ENCODE measurements at regions not wholly inside any gene's neighbourhood (a gene's known extent, or its start where the extent isn't known, plus 50 kb on each side); places are given as distances from the start of the nearest gene placed in this dataset.

DNA sequence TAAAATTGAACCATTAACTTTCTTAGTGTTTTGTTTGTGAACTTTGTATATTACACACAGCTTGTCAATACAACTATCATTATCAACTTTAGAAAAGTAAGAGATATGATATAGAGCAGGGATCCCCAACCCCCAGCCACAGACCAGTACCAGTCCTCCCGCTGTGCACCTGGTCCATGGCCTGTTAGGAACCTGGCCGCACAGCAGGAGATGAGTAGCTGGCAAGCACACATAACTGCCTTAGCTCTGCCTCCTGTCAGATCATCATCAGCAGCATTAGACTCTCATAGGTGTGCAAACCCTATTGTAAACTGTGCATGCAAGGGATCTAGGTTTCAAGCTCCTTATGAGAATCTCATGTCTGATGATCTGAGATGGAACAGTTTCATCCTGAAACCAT lies 491.0 kb upstream of the NXPH2 start:
- no peak for DNase-seq (ENCODE audit: low read depth)

DNA sequence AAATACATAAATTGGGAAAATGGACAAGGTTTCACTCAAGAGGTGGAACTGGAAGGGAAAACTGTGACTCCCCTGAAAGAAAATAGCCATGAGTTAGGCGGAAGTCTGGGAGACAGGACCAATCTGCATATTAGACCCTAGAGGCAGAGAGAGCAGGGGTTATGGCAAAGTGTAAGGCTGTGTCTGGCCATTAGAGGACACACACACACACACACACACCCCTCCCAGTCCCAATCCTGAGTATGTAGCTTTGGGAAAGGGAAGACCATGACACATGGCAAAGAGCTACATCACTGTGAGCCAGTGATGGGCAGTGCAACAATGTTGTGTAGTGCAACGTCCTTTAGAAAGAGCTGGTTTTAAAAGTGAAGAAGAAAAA lies 479.9 kb upstream of the NXPH2 start:
- DNase-seq (ENCODE audit: low read depth), result no peak

DNA sequence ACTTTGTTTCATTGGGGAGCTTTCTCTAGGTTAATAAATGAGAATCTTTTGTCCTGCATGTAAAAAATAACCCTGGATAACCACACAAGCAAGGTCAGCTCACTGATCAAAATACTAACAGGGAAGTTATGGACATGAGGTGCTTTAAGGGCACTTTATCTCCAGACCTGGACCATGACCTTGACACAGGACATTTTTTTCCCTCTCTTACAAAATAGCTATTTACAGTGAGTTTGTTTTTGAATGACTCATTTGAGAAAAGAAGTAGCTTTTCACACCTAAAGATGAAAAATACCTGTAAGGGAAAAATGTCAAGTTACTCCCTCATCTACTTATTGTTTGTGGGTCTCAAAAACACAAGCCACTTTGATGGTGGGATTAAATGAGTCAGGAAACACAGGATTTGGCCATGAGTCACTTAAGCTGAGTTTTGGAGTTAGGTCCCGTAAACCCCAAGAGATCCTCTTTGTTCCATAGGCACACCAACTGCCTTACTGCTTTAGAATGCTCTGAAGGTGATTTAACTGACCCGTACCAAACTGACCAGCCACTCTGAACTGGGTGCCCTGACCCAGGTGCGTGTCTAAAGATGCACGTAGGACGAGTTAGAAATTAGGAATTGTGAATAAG lies 479.3 kb upstream of the NXPH2 start:
- no peak for DNase-seq (ENCODE audit: low read depth)

DNA sequence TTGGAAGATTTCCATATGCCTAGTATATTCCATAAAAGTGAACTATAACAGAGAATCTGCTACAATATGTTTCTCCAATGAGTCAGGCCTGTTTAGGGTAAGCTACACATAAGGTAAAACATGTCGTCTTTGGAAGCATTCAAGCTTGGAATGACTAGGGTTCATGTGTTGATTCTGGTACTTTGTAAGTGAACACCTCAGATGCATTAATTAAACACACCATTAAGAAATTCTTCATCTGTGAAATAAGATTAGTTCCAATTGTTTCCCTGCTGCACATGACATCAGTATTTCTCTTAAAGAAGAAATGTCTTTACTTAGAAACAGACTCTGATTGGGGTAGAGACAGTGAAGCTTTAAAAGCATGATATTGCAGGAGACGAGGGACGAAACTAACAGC lies 461.1 kb upstream of the NXPH2 start:
- DNase-seq (ENCODE audit: low read depth), result no peak

DNA sequence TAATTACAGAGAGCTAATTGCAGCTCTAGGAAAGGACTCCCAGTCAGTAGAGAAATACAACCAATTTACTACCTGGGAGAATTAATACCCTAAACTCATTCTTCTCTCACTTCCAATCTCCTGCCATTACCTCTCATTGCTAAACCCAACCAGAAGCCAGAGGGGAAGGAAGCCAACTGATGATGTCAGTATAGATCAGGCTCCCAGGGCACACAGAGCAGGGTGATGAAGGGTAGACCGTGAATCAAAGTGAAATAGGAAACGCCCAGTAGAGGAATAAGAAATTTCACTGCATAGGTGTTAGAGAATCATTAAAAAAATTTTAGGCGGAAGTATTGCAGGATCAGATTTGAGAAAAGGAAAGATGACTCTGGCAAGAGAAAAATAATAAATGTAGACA lies 456.8 kb upstream of the NXPH2 start:
- DNase-seq (ENCODE audit: low read depth), result no peak

DNA sequence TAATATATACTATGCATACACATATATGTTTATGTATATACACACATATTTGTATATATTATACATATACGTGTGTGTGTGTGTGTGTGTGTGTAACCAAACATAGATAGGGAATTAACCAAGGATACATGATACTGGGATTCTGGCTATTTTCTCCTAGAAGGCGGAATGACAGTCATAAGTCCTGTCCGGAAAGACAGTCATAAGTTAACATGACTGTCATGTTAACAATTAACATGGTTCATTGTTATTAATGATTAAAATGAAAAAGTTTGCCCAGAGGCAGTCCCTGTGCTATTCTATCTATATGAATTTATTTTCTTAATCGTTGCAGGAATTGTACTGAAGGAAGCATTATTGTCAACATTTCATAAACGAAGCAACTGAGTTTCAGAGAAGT lies 450.7 kb upstream of the NXPH2 start:
- DNase-seq (ENCODE audit: low read depth), result no peak

DNA sequence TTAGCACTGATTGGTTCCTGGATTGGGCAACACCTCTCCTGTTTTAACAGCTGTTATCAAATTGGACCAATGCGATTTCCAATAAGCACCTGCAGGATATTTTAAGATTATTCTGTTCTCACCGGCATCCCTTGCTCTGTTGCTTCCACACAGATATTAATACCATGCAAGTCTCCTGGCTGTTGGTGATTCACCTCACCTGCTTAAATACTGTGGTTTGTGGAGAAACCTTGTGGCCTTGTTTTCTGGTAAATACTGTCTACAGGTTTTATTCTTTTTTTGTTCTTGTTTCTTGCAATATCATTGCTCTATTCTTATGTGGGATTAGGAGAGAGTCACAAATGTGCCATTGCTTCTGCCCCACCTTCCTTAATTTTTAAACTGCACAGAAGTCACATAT lies 448.1 kb upstream of the NXPH2 start:
- DNase-seq (ENCODE audit: low read depth), result no peak

DNA sequence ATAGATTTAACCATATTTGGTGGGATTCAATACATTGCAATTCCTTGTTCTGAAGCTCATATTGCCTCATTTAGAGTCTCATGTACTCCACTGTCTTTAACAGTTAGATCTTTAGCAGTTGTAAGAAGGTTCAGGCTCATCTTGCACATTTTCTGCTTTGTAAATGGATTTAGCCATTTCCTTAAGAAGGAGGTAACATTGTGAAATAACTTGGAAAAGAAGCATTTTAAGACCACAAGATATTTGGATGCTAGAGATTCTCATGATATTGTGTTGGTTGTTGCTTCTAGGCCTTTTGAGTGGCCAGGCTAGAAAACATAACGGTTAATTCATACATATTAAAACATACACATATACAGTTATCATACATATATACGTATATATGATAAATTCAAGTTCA lies 445.8 kb upstream of the NXPH2 start:
- DNase-seq (ENCODE audit: low read depth), result no peak

DNA sequence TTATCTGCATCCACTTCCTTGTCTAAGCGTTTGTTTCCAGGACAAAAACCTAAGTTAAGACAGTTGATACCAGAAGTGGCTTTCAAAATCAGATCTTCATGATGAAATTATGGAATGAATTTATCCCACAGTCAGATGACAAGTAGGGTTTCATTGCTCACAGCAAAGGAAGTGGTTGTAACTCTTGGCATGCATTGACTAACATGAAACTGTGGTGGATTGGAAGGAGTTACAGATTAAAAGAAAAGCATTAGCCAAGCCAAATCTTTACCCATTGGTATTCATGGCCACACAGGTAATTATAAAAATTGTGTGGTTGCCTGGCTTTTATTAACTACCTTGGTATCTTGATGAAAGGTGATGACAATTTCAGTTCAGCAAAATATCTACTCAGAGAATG lies 438.0 kb upstream of the NXPH2 start:
- no peak for DNase-seq (ENCODE audit: low read depth)

DNA sequence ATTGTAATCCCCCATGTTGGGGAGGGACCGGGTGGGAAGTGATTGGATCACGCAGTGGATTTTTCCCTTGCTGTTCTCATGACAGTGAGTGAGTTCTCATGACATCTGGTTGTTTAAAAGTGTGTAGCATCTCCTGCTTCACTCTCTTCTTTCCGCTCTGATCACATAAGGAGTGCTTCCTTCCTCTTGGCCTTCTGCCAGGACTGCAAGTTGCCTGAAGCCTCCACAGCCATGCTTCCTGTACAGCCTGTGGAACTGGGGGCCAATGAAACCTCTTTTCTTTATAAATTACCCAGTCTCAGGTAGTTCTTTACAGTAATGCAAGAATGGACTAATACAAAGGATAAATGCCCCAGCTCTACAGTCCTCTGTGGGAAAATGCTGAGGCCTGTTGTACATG lies 437.5 kb upstream of the NXPH2 start:
- no peak for DNase-seq (ENCODE audit: low read depth)

DNA sequence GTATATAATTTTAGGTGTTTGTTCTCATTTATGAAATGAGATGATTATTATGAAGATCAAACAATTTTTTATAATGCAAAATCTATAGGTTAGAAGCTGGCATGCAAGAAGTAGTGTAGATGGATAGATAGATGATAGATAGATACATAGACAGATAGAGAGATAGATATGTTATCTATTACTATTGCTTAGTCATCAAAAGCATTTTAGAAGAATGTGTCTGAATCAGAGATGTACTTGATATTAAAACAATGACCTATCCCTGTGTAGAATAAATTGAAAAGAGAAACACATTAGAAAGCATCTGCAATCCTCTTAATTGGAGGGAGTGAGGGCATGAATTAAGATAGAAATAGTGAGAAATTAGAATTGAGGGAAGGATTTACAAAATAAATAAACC lies 436.2 kb upstream of the NXPH2 start:
- no peak for DNase-seq (ENCODE audit: low read depth)

DNA sequence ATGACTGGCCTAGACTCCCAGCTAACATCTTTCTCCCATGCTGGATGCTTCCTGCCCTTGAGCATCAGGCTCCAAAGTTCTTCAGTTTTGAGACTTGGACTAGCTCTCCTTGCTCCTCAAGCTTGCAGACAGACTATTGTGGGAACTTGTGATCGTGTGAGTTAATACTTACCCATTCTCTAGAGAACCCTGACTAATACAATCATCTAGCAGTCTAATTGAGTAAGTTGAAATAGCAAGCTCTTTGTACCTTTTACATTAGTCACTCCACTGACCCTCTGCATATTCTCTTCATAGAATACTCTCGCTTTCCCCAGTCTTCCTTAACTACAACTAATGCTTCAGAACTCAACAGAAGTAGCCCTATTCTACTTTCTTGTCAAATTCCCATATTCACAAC lies 434.6 kb upstream of the NXPH2 start:
- no peak for DNase-seq (ENCODE audit: low read depth)

DNA sequence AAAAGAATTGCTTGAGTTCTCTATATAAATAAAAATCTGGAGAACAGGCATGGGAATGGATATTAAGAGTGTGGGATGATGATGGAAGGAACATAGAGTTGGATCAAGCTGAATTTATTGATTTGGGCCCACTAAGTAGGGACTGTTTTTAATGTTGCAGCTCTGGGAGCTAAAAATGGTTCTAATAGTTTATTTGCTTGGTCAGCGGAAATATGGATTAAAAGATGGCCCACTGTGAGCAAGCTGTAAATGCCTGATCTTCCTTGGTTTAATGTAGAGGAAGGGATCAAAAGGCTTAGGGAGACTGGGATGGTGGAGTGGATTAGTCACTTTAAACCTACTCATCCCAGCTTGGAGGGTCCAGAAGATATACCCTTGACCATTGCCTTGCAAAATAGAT lies 429.4 kb upstream of the NXPH2 start:
- no peak for DNase-seq (ENCODE audit: low read depth)

DNA sequence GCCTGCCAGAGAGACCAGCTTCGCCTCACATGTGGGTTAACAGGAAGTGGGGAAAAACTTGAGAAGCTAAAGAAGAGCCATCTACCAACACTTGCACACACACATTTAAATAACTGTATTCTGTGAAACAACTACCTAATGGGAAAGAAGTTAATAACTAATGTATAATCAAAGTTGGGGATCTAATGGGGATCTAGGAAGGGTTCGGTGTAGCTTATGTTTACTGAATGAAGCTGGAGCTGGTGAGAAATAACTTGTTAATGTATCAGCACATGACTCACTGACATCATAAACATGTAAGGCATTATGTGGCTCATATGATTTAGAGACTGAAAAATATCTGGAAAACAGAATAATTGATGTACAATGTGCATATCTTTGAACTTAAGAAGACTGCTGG lies 421.3 kb upstream of the NXPH2 start:
- DNase-seq (ENCODE audit: low read depth), result no peak

DNA sequence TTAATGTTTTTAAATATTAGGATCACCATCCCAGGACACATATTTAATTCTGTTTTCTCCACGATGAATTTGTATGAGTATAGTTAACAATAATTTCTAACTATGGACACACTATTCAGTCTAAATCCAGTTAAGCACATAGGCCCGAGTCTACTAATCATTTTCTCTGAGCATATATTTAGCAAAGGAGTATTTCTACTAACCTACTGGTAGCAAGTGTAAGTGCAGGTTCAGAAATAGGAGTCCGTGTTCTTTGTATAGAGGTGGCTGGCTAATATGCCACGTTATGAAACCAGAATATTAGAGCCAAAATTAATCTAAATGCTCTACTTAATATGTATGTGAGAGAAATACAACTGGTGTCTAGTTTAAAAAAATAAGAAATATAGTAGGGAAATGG lies 416.6 kb upstream of the NXPH2 start:
- DNase-seq (ENCODE audit: low read depth), result no peak

DNA sequence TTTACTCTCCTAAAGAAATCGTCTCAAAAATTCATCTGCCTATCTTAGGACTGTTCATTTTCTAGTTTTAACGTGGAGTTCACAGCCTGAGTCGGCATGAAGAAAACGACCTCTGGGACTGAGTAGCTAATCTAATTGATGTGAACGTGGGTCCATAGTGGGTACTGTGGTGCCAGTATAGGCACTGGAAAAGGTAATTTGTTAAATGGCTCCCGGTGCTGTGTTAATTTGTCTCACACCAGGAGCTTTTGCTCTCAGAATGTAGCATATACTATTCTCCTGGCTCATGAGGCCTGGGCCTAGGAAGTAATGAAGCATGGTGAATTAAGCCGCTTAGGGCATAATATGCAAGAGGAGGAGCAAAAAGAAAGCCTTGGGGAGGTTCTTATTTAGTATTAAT lies 414.4 kb upstream of the NXPH2 start:
- no peak for DNase-seq (ENCODE audit: low read depth)

DNA sequence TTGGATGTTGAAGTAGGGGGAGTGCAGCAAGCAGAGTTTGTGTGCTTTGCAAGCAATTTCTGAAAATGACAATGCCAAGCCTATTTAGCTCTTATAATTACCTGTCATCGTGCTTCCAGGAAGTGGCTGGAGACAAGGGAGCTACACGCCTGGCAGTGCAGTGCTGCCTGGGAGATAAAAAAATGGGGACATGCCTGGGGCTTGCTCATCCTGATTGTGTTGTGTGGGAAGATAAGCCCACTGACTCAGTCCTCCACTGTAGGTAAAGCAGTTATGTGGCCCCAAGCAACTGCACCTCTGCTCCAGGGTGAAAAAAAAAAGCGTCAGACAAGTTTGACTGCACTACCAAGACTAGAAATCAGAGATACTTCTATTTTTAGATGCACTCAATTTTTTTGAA lies 396.9 kb upstream of the NXPH2 start:
- DNase-seq (ENCODE audit: low read depth), result no peak

DNA sequence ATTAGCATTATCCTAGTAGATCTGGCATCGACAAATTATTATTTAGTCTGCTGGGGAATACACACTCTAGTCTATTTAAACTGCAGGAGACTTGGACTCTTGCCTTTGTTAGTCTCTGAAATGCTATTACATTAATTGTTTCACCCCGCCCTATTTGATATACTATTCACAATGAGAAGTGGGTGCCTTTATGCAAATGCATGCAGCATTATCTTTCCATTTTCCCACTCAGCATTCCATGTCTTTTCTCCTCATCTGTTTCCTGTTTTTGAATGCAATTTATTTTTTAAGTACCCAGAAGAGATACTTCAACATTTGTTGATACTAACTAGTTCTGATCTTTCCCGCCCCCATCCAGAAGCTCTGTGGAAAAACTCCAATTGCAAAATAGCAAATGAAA lies 395.3 kb upstream of the NXPH2 start:
- DNase-seq (ENCODE audit: low read depth), result no peak

DNA sequence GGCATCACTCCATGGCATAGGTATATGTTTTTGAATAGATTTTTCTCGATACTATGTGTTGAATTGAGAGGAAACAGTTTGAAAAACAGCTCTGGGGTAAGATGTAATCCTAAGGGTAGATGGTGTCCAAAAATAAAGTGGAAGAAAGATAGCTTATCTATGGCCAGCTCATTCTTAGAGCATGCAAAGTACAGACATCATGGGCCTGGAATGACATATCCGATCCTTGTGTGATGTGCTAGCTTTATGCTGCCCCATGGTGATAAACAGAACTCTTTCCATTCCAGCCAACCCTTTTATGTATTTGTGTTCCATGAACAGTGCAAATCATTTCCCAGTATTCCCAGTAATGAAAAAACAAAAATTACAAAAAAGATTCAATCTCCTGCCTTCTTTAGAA lies 390.2 kb upstream of the NXPH2 start:
- DNase-seq (ENCODE audit: low read depth), result no peak

DNA sequence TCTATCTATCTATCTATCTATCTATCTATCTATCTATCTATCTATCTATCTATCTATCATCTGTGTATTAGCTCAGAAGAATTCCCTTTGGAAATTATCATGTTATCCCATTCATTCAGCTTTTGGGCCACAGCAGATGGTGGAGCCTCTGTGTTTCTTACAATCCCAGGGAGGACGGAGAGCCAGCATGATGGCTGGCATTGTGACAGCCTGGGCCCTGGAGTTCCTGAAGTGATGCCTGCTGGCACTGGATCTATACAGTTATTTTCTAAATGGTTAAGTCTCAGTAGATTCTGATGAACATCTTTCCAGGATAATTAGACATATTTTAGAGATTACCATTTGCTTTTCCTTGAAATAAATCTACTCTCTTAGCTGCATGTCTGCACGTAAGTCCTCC lies 385.4 kb upstream of the NXPH2 start:
- DNase-seq (ENCODE audit: low read depth), result no peak

DNA sequence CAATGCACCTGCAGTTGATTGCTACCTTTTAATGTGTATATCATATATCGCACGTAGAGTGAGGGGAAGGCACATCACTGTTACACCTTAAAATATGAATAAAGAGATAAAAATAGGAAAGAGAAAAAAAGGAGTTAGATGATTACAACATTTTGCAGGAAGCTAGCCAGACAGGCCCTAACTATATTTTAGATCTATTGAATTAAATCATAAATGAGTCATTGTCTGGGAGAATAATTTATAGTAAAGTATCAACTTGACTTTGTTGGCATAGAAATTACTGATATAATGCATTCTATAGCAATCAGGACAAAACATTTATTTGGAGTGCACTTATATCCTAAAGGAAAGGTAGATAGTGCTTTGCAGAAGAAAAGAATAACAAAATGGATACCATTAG lies 384.9 kb upstream of the NXPH2 start:
- DNase-seq (ENCODE audit: low read depth), result no peak

DNA sequence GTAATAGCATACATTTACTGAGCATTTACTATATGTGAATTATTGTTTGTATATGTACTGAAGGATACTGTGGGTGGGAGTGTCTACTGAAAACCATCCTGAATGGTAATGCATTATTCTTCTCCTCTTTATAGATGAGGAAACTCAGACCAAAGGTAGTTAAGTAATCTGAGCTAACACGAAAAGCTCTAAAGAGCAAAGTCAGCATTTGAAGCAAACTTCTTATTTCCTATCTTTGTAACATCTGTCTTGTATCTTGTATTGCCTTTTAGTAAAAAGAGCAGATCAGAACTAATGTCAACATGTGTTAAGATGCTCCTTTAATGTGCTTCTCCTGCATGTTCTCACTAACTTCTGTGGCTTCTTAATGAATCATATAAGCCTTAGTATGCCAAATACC lies 382.8 kb upstream of the NXPH2 start:
- no peak for DNase-seq (ENCODE audit: low read depth)

DNA sequence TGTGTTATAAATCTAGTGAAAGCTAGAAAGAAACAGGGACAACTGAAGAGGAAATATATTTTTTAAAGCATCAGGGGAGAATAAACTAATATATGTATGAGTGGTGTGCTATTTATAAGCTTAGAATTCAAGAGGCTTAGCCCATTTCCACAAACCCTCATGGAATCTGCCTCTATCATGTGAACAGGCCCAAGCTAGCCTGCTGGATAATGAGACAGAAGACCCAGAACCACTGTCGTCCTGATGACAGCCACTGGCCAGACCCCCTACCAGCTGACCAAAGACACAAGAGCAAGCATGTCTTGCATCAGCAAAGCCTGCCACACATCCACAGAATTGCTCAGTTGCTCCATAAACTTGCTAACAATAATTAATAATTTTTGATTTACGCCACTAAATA lies 382.3 kb upstream of the NXPH2 start:
- DNase-seq (ENCODE audit: low read depth), result no peak

DNA sequence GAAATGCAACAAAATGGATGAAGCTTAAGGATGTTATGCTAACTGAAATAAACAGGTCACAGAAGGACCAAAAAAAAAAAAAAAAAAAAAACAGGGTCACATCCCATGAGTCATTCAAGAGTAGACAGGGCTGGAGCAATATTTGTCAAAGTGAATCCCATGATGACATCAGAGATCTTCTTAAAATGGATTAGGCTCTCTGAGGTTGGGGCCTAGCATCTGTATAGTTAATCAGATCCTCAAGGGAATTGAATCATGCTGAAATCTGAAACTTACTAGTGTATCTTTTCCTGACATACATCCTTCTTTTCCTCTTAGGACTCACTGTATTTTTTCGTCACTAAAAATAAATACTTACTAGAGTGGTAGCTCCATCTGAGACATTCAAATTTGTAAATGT lies 380.6 kb upstream of the NXPH2 start:
- DNase-seq (ENCODE audit: low read depth), result no peak

DNA sequence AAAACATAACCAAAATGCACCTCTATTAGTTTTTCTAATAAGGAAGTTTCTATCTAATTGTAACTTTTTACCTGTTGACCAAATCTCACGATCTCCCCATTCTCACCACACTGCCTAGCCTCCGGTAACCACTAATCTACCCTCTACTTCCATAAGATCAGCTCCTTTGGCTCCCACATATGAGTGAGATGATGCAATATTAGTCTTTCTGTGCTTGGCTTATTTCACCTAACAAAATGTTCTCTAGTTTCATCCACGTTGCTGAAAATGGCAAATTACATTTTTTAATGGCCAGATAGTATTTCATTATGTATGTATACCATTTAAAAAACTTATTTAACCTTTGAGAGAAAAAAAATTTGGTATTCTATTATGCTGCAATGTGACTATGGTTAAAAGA lies 379.0 kb upstream of the NXPH2 start:
- no peak for DNase-seq (ENCODE audit: low read depth)
